ENCODE measurements at regions not wholly inside any gene's neighbourhood (a gene's known extent, or its start where the extent isn't known, plus 50 kb on each side); places are given as distances from the start of the nearest gene placed in this dataset.

DNA sequence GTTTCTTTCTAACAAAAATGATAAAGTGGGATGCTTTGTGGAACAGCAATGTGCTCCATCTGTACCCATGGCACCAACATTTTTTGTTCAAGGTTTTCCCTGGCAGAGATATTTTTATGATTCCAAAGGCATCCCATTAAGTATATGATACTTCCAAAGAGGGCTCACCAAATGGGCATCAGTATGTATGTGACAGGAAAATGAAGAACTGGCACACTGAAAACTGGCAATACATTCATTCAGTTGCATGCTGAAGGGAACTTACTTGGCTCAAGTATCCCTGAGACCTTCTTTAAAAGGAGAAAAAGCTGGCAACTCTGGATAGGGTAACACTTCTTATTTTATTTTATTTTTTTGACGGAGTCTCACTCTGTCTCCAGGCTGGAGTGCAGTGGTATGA, 249.8 kb downstream of the IL20RB start:
- TF ChIP-seq SMC3 (conservative IDR thresholded peaks at IDR 0.05; ENCODE audit: poor library complexity), result no peak
- TF ChIP-seq POLR2AphosphoS5 (IDR thresholded peaks at IDR 0.05), result no peak
- TF ChIP-seq CTCF (IDR thresholded peaks at IDR 0.05; ENCODE audit: poor library complexity, severe bottlenecking), result no peak
- TF ChIP-seq EZH2 (IDR thresholded peaks at IDR 0.05; ENCODE audit: borderline replicate concordance, insufficient read depth, low read length, poor library complexity, severe bottlenecking), result no peak

Data from neural cell (in vitro differentiated cells).